HG02938 (cell line): ENCODE measurements at regions not wholly inside any gene's neighbourhood (a gene's known extent, or its start where the extent isn't known, plus 50 kb on each side); places are given as distances from the start of the nearest gene placed in this dataset.

Experiments
- ATAC-seq: cut with Tn5 transposase; IDR thresholded peaks from one replicate; pipeline ENCODE4 v1.9.1; 2021; ENCODE audit warnings: mild to moderate bottlenecking, moderate library complexity; ENCODE audit not compliant: unreplicated experiment

DNA sequence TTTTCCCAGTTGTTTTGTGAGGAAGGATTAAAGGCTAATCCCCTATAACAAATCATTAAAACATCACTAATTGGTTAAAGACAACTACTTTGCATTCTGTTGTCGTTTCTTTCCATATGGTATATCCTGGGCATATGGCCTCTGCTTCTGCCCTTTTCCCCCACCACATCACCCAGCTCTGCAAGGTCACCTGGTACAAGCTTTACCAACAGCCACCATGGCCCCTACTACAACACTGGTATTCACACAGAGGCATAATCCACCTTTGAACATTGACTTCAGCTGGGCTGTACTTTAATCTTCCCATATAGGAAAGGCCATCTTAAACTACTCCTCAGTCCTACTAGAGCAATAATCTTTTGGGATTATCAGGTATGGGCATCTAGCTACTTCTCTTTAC, 866.1 kb downstream of the TLE4 start:
- no peak for ATAC-seq

- ATAC-seq, result no peak
Observed at GRCh38 chr9:80437091-80437640, 865.4 kb downstream of the TLE4 start.

- no peak for ATAC-seq
Observed at GRCh38 chr9:80435591-80435990, 863.8 kb downstream of the TLE4 start.

DNA sequence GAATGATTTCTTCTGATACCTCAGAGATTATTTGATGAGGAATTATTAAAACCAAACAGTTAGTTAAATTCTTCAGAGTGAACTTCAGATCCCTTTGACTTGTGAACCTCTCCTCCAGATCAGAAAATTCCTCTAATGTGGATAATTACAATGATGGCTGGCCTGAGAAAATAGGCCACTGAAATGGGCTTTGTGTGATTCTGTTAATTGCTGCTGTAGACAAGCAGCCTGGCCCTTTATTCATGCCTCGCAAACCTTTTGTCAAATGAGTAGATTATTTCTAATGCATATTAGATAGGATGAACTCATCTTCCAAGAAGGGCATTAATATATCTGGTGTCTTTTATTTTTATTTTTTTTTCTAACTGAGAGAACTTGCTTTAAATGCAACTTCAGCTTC, 855.2 kb downstream of the TLE4 start:
- ATAC-seq, result no peak

GRCh38 chr9:80417211-80417773, 845.5 kb downstream of the TLE4 start:
- ATAC-seq, result no peak

- no peak for ATAC-seq
Observed at GRCh38 chr9:80410106-80410505, 838.3 kb downstream of the TLE4 start.

GRCh38 chr9:80407220-80407619, 835.5 kb downstream of the TLE4 start:
- no peak for ATAC-seq

DNA sequence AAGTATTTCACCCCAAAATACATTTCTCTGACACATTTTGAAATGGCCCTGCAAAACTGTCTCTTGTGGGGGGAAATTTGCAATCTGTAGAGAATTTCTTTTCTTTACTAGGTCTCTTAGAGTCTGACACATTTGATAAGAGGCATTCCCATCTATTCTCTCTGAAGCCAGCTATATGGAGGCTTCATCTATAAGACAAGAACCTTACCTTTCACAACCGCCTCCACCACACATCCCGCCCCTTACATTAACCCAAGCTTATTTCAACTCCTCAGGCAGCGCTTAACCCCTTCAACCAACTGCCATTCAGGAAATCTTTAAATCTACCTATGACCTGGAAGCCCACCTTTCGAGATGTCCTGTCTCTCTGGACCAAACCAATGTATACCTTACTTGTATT, 829.5 kb downstream of the TLE4 start:
- ATAC-seq, result no peak

DNA sequence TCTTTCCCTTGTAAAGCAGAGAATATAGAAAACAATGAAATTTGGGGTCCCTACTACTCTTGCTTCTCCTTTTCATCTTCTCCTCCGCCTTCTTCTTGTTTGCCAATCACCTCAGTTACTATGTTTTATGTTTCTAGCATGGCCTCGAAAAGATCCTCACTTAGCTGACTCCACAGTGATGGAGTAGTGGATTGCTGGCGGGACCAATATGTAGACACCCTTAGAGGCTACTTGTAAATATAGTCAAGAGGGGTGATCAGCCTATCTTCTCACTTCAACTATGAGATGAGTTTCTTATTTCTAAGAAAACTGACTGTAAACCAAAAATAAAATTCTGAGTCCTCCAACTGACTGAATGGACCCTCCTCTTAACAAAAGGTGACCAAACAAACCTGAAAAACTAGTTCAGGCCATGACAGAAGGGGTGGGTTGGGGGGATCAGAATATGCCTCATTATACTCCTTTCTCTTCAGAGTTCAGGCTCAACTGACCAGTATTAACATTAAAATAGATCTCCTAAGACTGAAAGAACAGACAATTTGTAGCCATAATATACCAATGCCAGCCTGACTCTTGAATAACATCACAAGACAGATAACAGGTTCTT, 829.0 kb downstream of the TLE4 start:
- no peak for ATAC-seq

GRCh38 chr9:80399606-80400005, 827.8 kb downstream of the TLE4 start:
- no peak for ATAC-seq

DNA sequence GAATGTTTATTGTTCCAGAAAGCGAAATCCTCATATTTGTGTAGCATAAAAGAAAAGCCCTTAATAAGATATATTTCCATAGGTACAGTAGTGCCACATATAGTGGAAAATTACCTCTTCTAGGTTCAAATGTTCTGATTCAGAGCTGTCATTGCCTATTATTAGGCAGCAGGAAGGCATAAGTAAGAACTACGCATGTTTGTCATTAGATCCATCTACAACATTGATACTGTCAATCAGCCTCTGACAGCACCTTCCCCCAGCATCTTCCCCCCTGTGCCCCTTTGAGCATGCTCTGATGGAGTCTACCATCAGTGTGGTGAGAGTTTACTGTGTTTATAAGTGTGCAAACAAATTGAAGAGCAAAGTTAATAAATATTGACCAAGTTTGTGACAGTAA, 816.1 kb downstream of the TLE4 start:
- ATAC-seq, result no peak

GRCh38 chr9:80385246-80385645, 813.5 kb downstream of the TLE4 start:
- ATAC-seq, result no peak

- ATAC-seq, result no peak
Observed at GRCh38 chr9:80383331-80383730, 811.6 kb downstream of the TLE4 start.

GRCh38 chr9:80382211-80382891, 810.6 kb downstream of the TLE4 start:
- no peak for ATAC-seq

DNA sequence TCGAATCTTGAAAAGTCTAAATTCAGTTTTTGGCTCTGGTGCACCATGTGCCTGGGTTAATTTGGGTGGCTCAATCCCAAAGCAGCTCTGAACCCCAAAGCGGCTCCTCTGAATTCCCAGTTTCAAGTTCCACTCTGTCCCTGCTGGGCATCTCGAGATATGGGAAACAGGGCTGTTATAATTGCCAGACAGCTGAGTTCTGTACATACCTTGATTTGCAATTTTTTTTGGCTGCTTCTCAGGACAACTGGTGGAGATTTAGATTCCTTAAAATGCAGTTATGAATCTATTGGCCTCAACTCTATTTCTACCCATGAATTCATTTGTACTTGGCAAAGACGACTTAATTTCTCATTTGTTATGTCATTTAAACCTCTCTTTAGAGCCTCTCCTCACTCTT, 808.5 kb downstream of the TLE4 start:
- no peak for ATAC-seq

GRCh38 chr9:80378669-80379293, 807.0 kb downstream of the TLE4 start:
- no peak for ATAC-seq

DNA sequence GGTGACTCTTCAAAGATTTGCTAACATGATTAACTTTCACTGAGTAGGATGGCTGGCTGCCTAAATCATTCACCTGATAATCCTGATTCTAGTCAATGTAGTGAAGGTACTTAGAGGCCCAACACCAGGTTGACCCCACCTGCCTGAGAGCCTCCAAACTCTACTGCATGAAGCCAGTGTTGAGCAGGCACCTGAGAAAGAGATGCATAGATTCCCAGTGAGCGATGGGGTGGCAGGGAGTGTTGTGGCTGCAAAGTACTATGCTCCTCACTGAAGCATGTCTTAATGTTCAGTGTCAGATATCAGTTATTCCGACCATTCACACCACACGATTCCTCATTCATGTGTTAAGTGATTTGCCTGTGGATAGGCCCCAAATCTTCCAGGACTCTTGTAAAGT, 804.4 kb downstream of the TLE4 start:
- no peak for ATAC-seq

- ATAC-seq, result no peak
Observed at GRCh38 chr9:80375477-80375876, 803.7 kb downstream of the TLE4 start.

- no peak for ATAC-seq
Observed at GRCh38 chr9:80369641-80370040, 797.9 kb downstream of the TLE4 start.

GRCh38 chr9:80366626-80367025, 794.9 kb downstream of the TLE4 start:
- no peak for ATAC-seq

DNA sequence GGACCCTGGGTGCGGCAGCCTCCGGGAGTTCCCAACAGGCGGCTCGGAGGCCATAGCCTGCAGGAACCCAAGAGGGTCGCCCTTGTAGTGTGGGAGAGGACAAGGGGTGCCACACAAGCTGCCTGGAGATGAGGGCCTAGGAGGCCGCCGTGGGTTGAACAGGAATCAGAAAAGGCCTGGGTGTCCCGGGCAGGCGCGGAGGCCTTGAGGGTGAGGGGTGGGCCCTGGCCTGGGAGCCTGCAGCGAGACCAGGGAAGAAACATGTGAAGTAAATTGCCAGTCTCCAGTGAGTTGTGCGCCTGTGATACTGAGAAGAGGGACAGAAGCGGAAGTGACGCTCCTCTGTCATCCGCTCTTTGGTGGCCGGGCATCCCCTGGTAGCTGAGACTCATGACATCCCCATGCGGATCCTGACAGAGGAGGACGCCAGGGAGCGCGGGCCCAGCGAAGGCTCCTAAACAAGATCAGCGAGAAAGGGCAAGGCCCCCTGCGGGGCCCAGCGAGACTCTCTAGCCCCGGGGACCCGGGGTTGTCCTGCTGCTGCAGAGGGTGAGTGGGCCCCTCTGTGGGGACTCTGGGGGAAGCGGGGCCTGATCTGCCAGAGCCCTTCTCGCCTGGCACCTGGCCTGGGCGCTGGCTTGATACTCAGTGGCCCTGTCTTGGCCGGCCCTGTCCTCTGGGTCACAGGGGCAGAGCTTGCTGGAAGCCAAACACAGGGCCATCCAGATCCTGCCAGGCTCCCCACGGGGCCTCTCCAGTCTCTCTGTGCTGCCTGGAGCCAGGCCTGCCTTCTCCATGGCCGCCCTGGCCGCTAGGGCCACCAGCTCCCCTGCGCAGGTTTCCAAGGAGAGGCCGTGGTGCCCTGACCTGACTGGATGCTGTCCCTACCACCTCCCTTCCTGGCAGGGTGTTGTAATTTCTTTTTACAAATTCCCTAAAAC, 788.4 kb downstream of the TLE4 start:
- ATAC-seq, result no peak
